GM19043 (cell line): ENCODE measurements at regions not wholly inside any gene's neighbourhood (a gene's known extent, or its start where the extent isn't known, plus 50 kb on each side); places are given as distances from the start of the nearest gene placed in this dataset.
"Not testable (repeated sequence)": the region's sequence is repeated elsewhere in the genome, so short reads cannot be mapped to it uniquely, and the experiment has no call there.

Experiments
- ATAC-seq: cut with Tn5 transposase; IDR thresholded peaks from one replicate; pipeline ENCODE4 v1.9.1; 2021; ENCODE audit warnings: low read depth; ENCODE audit not compliant: unreplicated experiment

DNA sequence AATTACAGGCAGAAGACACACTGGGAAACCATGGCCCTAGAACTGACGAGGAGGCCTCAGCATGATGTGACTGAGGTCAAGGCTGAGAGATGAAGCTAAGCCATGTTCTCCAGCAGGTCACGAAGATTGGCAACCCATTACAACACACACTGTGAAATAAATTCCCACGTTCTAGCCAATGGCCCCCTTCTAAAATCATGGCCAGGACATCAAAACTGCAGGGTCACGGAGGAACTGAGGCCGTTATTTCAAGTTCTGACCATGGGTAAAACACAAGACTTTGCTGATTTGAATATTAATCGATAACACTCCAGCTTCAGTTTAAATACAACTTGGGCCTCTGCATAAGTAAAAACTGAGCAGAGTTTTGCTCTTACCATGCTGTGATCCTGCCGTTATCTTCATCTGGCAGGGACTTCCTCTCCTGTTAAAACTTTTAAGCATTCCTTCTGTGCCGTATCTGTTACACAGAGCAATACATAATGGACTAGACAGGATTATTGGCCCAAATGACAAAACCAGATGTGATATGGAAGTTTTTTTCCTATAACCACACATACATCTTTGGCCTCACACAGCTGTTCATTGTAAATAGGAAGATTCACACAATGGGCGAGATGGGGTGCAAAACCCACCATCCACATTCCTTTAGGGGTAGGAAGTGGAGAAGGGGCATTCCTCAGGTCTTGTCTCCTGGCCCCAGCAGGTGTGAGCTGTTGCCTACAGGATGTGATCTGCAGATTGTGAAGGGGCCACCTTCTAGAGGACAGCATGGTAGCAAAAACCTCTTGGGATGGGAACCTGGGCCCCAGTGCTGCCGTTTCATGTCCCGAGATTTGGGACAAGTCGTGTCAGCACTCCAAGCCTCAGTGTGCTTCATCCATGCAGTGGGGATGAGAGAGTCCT lies 207.4 kb downstream of the OPA1 start:
- no peak for ATAC-seq

DNA sequence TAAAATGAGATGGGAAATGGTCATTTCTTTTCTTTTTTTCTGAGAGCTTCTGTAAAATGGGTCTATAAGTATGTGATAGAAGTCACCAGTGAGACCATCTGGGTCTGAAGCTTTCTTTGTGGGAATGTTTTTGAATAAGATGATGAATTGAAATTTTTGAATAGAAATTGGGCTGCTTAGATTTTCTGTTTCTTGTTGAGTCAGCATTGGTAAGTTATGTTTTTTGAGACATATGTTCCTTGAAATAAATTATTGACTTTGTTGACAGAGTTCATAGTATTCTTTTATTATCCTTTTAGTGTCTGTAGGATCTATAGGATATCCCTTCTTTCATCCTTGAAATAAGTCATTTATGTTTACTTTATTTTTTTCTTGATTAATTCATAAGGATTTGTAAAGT lies 208.1 kb downstream of the OPA1 start:
- no peak for ATAC-seq

DNA sequence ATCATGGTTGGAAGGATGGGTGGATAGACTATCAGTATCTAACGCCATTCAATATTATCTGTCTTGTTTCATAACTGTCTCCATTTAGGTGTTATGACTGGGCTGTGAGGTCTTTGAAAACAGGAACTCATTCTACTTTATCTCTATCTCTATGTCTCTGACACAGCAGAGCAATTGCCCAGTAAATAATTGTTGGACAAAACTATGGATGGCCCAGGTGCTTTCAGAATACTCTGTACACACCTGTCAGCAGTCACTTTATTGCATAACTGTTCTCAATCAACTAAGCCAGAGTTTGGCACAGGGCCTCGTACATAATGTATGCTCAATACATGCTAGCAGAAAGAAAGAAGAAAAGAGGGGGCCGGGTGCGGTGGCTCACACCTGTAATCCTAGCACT lies 210.3 kb downstream of the OPA1 start:
- ATAC-seq = no peak

DNA sequence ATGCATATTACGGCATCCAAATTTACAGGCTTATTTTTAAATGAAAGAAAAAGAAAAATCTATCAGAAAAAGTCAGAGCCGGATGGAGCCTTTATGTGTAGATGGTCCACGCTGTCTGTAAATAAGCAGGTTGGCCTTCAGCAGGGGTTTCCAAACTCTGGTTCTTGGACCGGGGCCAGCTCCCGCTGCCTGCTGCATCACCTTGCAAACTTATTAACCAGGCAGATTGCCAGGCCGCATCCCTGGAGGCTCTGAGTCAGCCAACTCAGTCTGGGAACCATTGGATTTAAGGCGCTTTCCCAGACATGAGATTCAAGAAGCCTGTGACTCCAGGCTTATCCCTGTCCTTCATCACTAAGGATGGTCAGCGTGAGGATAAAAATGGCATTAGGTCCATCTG lies 212.4 kb downstream of the OPA1 start:
- no peak for ATAC-seq

DNA sequence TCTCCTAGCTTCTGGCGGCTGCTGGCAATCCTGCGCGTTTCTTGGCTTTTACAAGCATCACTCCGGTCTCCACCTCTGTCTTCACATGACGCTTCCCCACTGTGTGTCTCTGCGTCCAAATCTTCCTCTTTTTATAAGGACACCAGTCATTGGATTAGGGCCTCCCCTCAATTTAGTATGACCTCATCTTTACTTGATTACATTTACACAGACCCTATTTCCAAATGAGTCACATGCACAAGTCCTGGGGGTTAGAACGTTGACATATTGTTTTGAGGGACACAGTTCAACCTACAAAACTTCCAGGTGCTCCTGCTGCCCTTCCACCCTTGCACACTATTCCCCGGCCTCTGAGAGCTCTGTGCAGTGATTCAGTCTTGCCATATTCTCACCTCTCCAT lies 215.3 kb downstream of the OPA1 start:
- no peak for ATAC-seq

DNA sequence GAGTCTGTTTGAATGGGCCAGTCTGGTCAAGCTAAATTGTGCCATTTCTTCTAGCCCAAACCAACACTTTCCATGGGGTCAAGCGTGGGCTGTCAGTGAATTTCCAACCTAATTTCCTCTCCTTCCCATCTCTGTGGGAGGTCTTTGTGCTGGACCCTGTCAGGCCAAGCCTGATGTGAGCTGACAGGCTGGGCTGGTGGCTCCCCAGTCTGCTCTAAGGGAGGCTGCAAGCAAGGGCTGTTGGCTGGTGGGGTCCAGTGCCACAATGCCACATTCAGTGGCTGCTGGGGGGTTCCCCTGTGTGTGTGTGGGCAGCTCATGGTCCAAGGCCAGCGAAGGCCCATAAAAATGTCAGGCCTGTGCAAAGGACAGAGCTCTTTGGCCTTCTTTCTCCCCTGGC lies 216.1 kb downstream of the OPA1 start:
- no peak for ATAC-seq

DNA sequence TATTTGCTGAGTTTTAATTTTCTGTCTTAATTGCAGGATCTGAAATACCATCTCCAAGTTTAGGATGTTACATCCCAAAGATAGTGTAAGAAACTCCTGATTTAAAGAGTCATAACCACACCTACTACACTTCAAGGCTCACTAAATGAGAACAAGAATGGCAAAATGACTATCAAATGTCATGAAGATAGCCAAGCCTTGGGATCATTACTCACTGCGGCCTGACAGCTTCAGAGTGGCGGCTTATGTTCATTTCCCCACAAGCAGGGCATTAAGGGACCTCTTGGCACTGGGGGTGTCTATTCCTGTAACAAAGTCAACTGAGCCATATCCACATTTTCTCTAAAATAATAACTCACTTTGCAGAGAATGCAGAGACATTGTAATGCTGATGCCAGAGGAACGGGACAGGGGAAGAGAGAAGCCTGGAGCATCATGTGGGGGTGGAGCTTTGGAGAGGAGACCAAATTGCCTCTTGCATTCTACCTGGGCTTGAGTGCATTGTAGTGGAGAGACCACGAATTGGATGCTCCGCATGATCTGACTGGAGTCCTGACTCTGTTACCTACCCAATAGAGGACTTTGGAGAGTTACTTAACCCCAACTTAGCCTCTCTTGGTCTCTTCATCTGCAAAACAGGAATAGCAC lies 219.2 kb downstream of the OPA1 start:
- no peak for ATAC-seq

DNA sequence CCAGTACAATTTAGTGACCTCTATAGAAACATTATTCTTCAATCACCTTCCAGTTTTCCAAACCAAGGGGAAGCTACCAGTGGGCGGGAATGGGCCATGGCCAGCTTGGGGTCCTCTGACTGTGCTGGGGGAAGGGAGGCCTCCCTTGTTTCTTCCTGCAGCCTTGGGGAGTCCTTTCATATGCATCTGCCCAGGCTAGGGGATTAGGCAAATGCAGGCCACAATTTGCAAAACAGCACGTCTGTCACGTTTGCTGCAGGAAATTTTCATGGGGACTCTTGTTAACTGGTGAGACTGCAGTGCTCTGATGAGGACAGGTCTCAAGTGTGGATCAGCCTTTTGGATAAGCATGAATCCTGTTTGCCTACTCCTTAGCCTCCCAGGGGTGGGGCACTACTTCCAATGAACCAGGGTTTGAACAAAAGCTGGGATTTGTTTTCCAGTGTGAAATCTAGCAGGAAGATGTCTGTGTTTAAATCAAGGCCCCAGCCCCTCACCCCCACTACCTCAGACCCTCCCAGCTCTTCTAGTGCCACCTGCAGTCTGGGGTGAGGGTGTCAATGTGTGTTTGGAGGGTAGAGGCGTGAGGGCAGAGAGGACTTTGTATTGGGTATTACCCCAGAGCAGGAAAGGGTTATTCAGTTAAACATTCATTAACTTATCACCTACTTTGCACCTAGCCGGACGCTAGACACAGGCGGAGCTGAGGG lies 219.9 kb downstream of the OPA1 start:
- ATAC-seq = no peak

DNA sequence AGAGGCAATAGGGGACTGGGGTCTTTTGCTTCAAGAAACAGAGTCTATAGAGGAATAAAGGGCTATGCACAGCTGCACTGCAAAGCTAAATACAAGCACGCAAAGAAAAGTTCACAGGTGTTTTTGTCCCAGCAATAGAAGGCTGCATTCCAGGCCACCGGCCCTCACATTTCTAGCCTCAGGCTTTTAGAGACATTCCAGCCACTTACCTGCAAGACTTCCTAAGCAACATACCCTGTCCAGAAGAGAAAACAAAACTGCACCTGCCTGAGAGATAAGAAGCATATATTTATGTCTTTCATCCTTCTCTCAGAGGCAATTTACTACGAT lies 220.5 kb downstream of the OPA1 start:
- ATAC-seq = no peak

DNA sequence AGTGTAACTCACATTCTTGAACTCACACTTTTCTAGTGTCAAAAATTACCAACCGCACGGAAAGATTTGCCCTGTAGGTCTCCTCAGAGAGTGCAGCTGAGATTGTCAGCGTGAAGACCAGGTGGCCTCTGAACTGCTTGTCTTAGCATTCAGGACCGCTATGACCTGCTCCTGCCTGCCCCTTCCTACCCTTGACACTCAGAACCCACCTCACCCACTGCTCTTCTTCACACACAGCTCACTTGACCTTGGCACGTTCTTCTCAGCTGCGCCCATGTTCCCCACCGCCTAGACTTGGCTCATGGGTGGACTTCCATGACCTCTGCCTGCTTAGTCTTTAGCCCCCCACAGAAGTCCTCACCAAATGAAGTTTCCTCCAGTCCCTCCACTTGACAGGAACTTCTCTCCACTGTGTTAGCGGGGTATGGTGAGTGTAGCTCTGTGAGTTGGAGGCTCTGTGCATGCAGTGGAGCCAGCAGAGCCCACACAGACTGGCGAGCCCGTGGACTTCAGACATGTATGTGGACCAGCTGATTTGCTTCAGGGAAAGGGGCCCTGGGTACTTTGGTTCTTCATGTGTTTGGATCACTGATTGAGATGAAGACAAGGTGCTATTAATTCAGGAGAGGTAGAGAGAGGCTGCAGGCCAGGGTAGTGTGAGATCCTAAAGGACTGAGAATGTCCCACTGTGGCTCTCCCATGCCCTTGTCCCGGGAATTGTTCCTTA lies 221.3 kb downstream of the OPA1 start:
- no peak for ATAC-seq

DNA sequence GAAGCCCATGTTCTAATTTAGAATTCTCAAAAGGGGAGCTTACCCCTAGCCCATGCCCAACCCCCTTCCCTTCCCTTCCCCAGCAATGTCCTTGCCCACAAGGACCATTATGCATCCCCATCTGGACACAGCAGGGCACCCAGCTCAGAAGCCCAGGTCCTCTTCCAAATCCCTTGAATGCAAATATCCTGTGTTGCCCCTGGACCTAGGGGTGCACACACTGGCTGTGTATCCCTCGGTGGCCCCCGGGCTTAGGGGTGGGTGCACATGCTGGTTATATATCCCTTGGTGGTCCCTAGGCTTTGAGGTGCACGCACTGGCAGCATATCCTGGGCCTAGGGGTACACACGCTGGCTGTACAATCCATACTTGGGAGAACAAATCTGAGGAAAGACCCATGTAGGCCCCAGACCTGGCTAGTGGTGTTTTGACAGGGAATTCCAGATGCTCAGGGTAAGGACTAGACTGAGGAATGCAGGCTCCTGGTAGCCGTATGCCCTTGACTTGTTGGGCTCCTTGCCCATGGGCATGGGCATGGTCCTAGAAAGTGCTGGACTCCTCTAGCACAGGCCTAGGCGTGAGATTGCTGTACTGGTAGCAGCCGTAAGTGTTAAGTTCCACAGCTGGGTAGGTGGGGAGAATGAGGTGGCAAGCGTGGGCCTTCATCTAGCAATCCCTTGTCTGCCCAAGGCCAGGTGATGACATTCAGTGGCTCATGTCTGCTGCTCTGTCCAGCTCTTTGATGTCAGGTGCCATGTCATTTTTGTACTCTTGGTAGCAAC lies 222.4 kb downstream of the OPA1 start:
- ATAC-seq = no peak

DNA sequence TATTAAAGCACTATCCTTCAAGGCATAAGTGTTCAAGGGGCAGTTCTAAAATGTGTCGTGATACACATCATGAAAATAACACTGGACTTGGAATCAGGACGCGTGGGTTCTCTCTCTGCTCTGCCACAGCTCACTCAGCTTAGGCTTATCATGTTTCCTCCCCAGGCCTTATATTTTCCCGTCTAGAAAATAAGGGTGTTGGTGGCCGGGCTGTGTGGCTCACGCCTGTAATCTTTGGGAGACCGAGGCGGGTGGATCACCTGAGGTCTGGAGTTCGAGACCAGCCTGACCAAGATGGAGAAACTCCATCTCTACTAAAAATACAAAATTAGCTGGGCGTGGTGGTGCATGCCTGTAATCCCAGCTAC lies 223.0 kb downstream of the OPA1 start:
- ATAC-seq = no peak

DNA sequence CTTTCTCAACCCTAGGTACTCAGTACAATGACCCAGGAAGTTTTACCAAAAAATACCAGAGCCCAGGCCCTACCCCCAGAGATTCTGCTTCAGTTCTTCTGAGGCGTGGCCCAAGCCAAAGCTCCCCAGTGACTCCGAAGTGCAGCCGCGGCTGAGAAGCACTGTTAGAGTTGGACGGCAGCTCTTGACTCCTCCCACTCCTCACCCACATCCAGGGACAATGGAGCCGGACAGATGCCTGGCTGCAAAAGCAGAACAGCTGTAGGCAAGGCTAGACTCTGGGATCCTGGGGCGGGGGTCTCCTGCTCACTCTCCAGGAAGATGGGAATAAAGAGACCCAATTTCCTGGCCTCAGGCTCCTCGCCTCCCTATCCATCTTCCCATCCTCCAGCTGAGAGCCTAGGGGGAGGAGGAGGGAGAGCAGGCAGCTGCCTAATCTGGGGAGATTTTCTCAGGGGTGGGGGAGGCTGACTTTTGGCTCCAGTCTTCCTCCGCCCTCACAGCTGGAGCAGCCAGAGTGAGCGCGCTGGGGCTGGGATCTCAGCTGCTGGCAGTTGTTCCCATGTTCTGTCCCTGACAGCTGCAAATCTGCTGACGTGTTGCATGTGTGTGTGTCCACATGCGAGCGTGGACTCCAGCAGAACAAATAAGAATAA lies 223.8 kb downstream of the OPA1 start:
- no peak for ATAC-seq

DNA sequence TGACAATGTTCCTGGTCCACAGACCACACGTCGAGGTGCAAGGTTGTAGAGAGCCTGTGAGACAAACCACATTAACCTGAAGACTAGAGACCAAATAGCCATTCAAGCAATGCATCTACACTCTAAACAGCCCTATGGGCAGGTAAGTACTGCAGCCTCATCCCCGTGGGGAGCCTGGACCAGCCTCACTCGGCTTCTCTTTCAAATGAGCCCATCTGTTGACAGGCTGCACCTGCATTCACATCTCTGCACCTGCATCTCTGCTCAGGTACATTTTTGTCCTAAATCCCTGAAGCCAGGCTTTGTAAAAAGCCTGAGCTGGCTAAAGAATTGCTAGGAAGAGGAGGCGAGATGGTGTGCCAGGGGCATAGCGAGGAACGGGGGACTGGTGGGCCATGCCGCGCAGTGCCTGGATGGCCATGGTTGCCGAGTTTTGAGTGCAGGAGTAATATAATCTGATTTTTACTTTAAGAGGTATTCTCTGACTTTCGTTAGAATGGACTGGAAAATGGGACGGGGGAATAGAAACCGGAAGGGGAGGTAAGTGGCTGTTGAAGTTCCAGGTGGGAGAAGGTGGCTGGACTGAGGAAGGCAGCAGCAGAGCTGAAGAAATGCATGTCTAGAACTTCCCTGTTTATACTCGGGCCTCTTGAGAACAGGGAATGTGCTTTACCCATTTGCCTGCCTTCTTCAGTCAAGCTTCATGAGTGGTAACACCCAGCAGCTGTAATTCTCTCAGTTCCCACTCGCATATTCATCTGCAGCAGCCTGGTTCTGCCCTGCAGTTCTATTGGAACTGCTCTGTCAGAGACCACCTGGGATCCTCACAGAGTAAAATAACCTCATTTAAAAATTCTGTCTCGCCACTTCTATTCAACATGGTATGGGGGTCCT lies 226.4 kb downstream of the OPA1 start:
- ATAC-seq = no peak

DNA sequence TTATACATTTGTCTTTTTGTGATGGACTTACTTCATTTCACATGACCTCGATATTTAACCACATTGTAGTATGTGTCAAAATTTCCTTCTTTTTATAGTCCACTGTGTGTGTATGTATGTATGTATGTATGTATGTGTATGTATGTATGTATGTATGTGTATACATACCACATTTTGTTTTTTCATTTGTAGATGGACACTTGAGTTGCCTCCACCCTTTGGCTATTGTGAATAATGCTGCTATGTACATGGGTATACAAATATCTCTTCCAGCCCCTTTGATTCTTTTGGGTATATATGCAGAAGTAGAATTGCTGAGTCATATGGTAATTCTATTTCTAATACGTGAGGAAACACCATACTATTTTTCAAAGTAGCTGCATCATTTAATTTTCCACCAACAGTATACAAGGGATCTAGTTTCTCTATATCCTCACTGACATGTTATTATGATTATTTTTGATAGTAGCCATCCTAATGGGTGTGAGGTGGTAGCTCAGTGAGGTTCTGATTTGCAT lies 228.2 kb downstream of the OPA1 start:
- ATAC-seq = no peak

DNA sequence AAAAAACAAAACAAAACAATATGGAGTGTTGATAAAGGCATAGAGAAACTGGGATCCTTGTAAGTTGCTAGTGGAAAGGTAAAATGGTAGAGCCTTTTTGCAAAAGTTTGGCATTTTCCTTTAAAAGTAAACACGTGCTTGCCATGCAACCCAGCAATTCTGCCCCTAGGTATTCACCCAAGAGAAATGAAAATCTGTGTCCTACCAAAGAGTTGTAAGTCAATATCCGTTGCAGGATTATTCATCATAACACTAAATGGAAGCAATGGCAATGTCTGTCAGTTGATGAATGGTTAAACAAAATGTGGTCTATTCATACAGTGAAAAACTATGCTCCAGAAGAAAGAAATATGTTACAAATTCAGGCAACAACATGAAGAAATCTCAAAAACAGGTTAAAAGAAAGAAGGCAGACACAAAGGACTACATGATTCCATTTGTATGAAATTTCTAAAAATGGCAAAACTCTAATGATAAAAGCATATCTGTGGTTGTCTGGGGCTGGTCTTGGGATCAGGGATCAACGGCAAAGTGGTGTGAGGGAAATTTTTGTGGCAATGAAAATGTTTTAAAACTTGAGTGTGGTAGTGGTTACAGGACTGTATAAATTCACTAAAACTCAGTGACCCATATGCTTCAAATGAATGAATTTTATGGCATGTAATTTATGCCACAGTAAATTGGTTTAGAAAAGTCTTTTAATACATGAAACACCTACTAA lies 229.6 kb downstream of the OPA1 start:
- ATAC-seq = no peak

DNA sequence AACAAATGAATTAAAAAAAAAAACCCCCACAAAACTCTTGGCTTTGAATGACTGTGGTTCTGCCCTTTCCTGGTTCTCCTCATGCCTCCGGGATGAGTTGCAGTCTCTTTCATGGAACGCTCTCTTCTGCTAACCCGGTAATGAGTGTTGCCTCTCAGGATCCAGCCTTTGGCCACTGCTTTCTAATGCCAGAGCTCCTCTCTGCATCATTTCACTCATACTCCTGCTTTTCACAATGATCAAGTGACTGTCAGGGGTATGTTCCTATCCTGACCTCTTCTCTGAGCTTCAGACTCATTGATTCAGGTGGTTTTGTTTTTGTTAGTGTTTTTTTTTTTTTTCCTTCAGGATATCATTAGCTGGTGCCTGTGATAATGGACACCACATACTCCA lies 230.2 kb downstream of the OPA1 start:
- ATAC-seq = not testable (repeated sequence)

DNA sequence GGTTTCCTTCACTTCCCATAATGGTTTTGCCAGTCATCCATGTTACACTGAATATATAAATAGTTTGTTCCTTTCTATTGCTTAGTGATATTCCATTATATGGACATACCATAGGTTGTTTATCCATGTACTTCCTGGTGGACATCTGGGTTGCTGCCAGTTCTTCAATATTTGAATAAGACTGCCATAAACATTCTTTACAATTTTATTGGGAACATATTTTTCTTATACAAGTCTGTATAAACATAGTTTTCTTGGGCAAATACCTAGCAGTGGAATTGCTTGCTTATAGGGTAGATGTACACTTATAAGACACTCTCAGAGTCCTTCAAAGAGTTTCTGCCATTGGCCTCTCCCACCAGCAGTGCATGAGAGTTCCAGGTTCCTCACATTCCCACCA lies 231.4 kb downstream of the OPA1 start:
- no peak for ATAC-seq
